ENCODE measurements at regions not wholly inside any gene's neighbourhood (a gene's known extent, or its start where the extent isn't known, plus 50 kb on each side); places are given as distances from the start of the nearest gene placed in this dataset.

- Histone ChIP-seq H2AFZ (ENCODE audit: low read length) (no peak overlapping the region), H3K36me3 (ENCODE audit: insufficient read depth, low read length) (no peaks in the 10 kb centered on the region), H3F3A (ENCODE audit: insufficient read depth, low read length) (no peaks in the 10 kb centered on the region), H3K27ac (ENCODE audit: low read depth, low read length, poor library complexity, severe bottlenecking) (no peak overlapping the region), H3K9ac (ENCODE audit: low read length) (no peak overlapping the region), H3K4me1 (ENCODE audit: insufficient read depth, low read length, severe bottlenecking) (no peaks in the 10 kb centered on the region), H3K9me3 (ENCODE audit: low read length) (no peaks in the 10 kb centered on the region), H3K27me3 (ENCODE audit: insufficient read depth, low read length) (no peaks in the 10 kb centered on the region), H3K4me2 (ENCODE audit: low read length) (no peak overlapping the region), H4K20me1 (ENCODE audit: insufficient read depth, low read length) (no peaks in the 10 kb centered on the region), H3K4me3 (ENCODE audit: low read depth, low read length, poor library complexity, severe bottlenecking) (no peak overlapping the region), H3K79me2 (ENCODE audit: insufficient read depth, low read length) (no peaks in the 10 kb centered on the region), H3K9me2 (ENCODE audit: low read depth, low read length) (no peaks in the 10 kb centered on the region)
- TF ChIP-seq CTCF (IDR thresholded peaks at IDR 0.05; ENCODE audit: low read length) (no peak), EZH2 (IDR thresholded peaks at IDR 0.05; ENCODE audit: borderline replicate concordance, low read length) (no peak)
Observed at GRCh38 chr5:162824360-162824759, 613.0 kb upstream of the CCNG1 start.

GRCh38 chr5:162837155-162837554, 600.2 kb upstream of the CCNG1 start:
- H3K9me3 ChIP-seq (ENCODE audit: low read length), result no peaks in the 10 kb centered on the region
- H3K79me2 ChIP-seq (ENCODE audit: insufficient read depth, low read length), result no peaks in the 10 kb centered on the region
- H2AFZ ChIP-seq (ENCODE audit: low read length), result no peak overlapping the region
- H3K36me3 ChIP-seq (ENCODE audit: insufficient read depth, low read length), result no peaks in the 10 kb centered on the region
- H3K27me3 ChIP-seq (ENCODE audit: insufficient read depth, low read length), result no peaks in the 10 kb centered on the region
- no peaks in the 10 kb centered on the region for H3F3A ChIP-seq (ENCODE audit: insufficient read depth, low read length)
- no peak overlapping the region for H3K9ac ChIP-seq (ENCODE audit: low read length)
- no peak overlapping the region for H3K27ac ChIP-seq (ENCODE audit: low read depth, low read length, poor library complexity, severe bottlenecking)
- H3K4me1 ChIP-seq (ENCODE audit: insufficient read depth, low read length, severe bottlenecking), result no peaks in the 10 kb centered on the region
- H4K20me1 ChIP-seq (ENCODE audit: insufficient read depth, low read length), result no peaks in the 10 kb centered on the region
- no peaks in the 10 kb centered on the region for H3K9me2 ChIP-seq (ENCODE audit: low read depth, low read length)
- no peak overlapping the region for H3K4me2 ChIP-seq (ENCODE audit: low read length)
- no peak overlapping the region for H3K4me3 ChIP-seq (ENCODE audit: low read depth, low read length, poor library complexity, severe bottlenecking)
- TF ChIP-seq CTCF (IDR thresholded peaks at IDR 0.05; ENCODE audit: low read length) (no peak), EZH2 (IDR thresholded peaks at IDR 0.05; ENCODE audit: borderline replicate concordance, low read length) (no peak)

GRCh38 chr5:162842727-162843126, 594.7 kb upstream of the CCNG1 start:
- Histone ChIP-seq H3K27me3 (ENCODE audit: insufficient read depth, low read length) (no peaks in the 10 kb centered on the region), H3F3A (ENCODE audit: insufficient read depth, low read length) (no peaks in the 10 kb centered on the region), H3K79me2 (ENCODE audit: insufficient read depth, low read length) (no peaks in the 10 kb centered on the region), H3K4me2 (ENCODE audit: low read length) (no peak overlapping the region), H4K20me1 (ENCODE audit: insufficient read depth, low read length) (no peaks in the 10 kb centered on the region), H3K36me3 (ENCODE audit: insufficient read depth, low read length) (no peaks in the 10 kb centered on the region), H2AFZ (ENCODE audit: low read length) (no peak overlapping the region), H3K9me3 (ENCODE audit: low read length) (no peaks in the 10 kb centered on the region), H3K27ac (ENCODE audit: low read depth, low read length, poor library complexity, severe bottlenecking) (no peak overlapping the region), H3K9ac (ENCODE audit: low read length) (no peak overlapping the region), H3K9me2 (ENCODE audit: low read depth, low read length) (no peaks in the 10 kb centered on the region), H3K4me1 (ENCODE audit: insufficient read depth, low read length, severe bottlenecking) (no peaks in the 10 kb centered on the region), H3K4me3 (ENCODE audit: low read depth, low read length, poor library complexity, severe bottlenecking) (no peak overlapping the region)
- TF ChIP-seq CTCF (IDR thresholded peaks at IDR 0.05; ENCODE audit: low read length) (no peak), EZH2 (IDR thresholded peaks at IDR 0.05; ENCODE audit: borderline replicate concordance, low read length) (no peak)

Measured in OCI-LY1 (cell line).